ENCODE measurements at regions not wholly inside any gene's neighbourhood (a gene's known extent, or its start where the extent isn't known, plus 50 kb on each side); places are given as distances from the start of the nearest gene placed in this dataset.
"Not testable (repeated sequence)": the region's sequence is repeated elsewhere in the genome, so short reads cannot be mapped to it uniquely, and the experiment has no call there.

DNA sequence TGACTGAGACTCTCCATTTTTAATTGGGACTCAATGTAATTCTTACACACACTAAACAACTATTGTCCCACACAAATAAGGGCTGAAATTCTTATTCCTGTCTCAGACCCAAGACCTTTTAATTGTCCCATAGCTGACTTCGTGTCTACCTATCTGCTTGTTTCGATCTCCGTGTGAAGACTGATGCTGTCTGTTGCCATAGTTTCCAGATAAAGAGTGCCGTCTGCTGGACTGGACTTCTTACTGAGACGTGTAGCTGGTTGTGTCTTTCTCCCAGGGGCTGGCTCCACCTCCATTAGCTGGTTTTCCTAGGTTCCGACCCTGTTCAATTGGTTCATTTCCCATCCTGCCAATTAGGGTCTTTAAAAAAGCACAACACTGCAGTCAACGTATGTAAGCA lies 235.3 kb upstream of the PLXNA2 start:
- intact Hi-C loops (cut with DNase I) = no loop called here
- no peaks in the 10 kb centered on the region for H3K27me3 ChIP-seq (ENCODE audit: low read depth)

DNA sequence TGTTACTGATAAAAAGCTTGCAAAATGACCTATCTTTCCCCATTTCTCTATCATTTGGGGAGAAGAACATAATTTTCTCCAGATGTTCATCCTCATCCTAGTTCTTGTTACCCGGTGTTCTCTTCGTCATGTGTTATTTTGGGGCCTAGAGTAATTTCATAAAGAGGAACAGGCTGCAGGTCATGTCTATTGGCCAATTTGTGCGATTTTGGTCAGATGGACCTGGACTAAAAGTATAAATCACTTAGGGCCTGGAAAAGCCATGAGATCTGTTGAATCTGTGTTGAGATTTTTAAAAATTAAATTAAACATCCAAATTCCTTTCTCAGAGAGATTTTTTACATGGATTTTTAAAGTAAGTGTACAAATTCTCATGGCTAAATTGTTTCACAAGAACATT lies 241.3 kb upstream of the PLXNA2 start:
- no peaks in the 10 kb centered on the region for H3K27me3 ChIP-seq (ENCODE audit: low read depth)
- H3K4me1 ChIP-seq = no peaks in the 10 kb centered on the region
- TF ChIP-seq, protein P1, sequence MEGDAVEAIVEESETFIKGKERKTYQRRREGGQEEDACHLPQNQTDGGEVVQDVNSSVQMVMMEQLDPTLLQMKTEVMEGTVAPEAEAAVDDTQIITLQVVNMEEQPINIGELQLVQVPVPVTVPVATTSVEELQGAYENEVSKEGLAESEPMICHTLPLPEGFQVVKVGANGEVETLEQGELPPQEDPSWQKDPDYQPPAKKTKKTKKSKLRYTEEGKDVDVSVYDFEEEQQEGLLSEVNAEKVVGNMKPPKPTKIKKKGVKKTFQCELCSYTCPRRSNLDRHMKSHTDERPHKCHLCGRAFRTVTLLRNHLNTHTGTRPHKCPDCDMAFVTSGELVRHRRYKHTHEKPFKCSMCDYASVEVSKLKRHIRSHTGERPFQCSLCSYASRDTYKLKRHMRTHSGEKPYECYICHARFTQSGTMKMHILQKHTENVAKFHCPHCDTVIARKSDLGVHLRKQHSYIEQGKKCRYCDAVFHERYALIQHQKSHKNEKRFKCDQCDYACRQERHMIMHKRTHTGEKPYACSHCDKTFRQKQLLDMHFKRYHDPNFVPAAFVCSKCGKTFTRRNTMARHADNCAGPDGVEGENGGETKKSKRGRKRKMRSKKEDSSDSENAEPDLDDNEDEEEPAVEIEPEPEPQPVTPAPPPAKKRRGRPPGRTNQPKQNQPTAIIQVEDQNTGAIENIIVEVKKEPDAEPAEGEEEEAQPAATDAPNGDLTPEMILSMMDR (IDR thresholded peaks at IDR 0.05) = no peak
- no peak overlapping the region for H3K27ac ChIP-seq
- intact Hi-C loops (cut with DNase I) = no loop called here
- ATAC-seq (no peak), DNase-seq (no peak)
- no peak overlapping the region for H3K4me3 ChIP-seq
- no peaks in the 10 kb centered on the region for H3K9me3 ChIP-seq
- H3K36me3 ChIP-seq = no peaks in the 10 kb centered on the region

More for the DNA sequence above, 235.3 kb upstream of the PLXNA2 start:
- TF ChIP-seq, protein P1 (IDR thresholded peaks at IDR 0.05) = no peak
- Histone ChIP-seq H3K4me3 (no peak overlapping the region), H3K4me1 (peaks cover 15% of the 10 kb centered on the region), H3K9me3 (no peaks in the 10 kb centered on the region), H3K36me3 (no peaks in the 10 kb centered on the region), H3K27ac (no peak overlapping the region)
- DNase-seq (no peak), ATAC-seq (no peak)

DNA sequence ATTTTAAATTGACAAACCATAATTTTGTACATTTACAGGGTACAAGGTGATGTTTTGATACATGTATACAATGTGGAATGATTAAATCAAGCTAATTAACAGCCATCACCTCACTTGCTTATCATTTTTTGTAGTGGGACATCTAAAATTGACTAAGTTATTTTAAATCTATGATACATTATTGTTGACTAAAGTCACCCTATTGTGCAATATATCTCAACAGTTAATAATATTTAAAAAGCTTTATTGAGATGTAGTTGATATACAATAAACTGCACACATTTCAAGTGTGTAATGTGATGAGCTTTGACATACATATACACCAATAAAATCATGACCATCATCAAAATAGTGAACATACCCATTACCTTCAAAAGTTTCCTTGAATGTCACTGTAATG lies 242.5 kb upstream of the PLXNA2 start:
- H3K36me3 ChIP-seq = no peaks in the 10 kb centered on the region
- no peak for DNase-seq
- no peaks in the 10 kb centered on the region for H3K4me1 ChIP-seq
- no peak for ATAC-seq
- no peaks in the 10 kb centered on the region for H3K27me3 ChIP-seq (ENCODE audit: low read depth)
- no peak overlapping the region for H3K27ac ChIP-seq
- intact Hi-C loops (cut with DNase I) = no loop called here
- H3K9me3 ChIP-seq = no peaks in the 10 kb centered on the region
- H3K4me3 ChIP-seq = no peak overlapping the region
- TF ChIP-seq, protein P1 (IDR thresholded peaks at IDR 0.05) = no peak

DNA sequence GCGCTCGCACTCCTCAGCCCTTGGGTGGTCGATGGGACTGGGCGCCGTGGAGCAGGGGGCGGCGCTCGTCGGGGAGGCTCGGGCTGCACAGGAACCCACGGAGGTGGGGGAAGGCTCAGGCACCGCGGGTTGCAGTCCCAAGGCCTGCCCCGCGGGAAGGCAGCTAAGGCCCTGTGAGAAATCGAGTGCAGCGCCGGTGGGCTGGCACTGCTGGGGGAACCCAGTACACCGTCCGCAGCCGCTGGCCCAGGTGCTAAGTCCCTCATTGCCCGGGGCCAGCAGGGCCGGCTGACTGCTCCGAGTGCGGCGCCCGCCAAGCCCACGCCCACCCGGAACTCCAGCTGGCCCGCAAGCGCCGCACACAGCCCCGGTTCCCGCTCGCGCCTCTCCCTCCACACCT lies 244.2 kb upstream of the PLXNA2 start:
- intact Hi-C loops (cut with DNase I); ATAC-seq; H3K36me3 ChIP-seq; H3K4me3 ChIP-seq; H3K9me3 ChIP-seq; H3K27ac ChIP-seq; DNase-seq; H3K27me3 ChIP-seq (ENCODE audit: low read depth); H3K4me1 ChIP-seq: not testable (repeated sequence)

DNA sequence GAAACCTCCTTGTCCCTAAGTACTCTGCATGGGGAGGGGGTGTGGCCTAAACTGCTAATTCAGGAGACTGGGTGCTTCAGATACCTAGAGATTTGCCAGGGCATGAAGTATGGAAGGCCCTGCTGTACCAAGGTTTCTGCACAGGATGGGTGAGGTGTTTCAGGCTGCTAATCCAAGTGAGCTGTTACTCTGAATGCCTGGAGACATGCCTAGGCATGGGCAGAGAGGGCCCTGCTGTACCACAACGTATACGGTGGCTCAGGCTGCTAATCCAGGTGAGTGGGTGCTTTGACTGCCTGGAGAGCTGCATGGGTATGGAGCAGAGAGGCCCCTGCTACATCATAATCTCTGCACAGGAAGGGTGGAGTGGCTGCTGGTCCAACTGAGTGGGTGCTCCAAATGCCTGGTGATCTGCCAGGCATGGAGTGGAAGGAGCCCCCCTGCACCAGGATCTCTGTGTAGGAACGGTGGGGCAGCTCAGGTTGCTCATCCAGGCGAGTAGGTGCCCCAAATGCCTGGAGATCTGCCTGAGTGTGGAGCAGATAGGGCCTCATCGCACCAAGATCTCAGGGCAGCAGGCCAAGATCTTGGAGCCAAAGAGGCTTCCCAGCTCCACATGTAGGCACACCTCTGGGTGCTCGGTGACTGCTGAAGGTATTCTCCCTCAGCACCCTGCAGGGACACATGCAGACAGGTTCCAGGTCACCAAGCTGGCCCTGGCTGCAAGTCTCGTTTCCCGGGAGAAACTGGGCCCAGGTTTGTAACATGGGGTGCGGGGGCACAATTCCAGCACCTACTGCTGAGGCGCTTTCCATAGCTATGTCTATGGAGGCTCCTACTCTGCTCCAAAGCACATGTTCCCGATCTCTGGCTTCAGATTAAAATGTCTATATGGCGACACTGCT lies 252.5 kb upstream of the PLXNA2 start:
- TF ChIP-seq, protein P1 (IDR thresholded peaks at IDR 0.05) = no peak

DNA sequence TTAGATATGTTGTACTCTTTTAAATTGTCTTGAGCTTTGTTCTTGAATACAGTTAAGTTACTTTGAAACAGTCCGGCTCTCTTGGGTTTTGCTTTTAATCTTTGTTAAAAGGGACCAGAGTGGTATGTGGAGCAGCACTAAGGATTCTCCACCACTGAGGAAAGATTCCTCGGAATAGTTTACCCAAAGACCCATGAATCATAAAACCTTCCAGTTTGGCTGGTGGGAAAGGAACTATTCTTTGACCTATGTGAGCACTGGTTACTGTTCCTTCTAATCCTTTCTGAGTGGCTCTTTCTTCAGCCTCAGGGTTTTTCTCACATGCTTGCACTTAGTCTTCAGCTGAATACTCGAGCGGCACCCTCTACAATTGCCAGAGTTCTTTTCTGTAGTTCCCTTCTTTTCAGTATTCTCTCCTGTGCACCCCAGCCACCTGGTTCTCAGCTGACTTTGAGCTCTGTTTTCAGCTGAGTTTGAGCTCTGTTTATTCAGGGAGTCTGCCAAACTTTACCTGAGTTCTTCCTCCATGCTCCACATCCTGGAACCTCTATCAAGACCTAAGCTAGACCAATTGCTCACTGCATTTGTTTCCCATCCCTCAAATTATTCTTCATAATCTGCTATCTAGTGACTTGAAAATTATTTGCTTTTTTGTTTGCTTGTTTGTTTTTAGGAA lies 253.8 kb upstream of the PLXNA2 start:
- intact Hi-C loops (cut with DNase I) = no loop called here
- no peaks in the 10 kb centered on the region for H3K36me3 ChIP-seq
- no peak for DNase-seq
- no peaks in the 10 kb centered on the region for H3K4me1 ChIP-seq
- no peak overlapping the region for H3K27ac ChIP-seq
- no peak overlapping the region for H3K4me3 ChIP-seq
- TF ChIP-seq, protein P1 (IDR thresholded peaks at IDR 0.05) = no peak
- no peaks in the 10 kb centered on the region for H3K27me3 ChIP-seq (ENCODE audit: low read depth)
- ATAC-seq = no peak
- no peaks in the 10 kb centered on the region for H3K9me3 ChIP-seq

More for the DNA sequence above, 252.5 kb upstream of the PLXNA2 start:
- Histone ChIP-seq H3K27me3 (ENCODE audit: low read depth) (no peaks in the 10 kb centered on the region), H3K9me3 (no peaks in the 10 kb centered on the region), H3K4me1 (no peaks in the 10 kb centered on the region), H3K27ac (no peak overlapping the region), H3K36me3 (no peaks in the 10 kb centered on the region), H3K4me3 (no peak overlapping the region)
- DNase-seq (no peak), ATAC-seq (no peak)
- intact Hi-C loops (cut with DNase I) = no loop called here

All from lower lobe of right lung (tissue), 2 donors.